Panc1 (cell line): ENCODE measurements at regions not wholly inside any gene's neighbourhood (a gene's known extent, or its start where the extent isn't known, plus 50 kb on each side); places are given as distances from the start of the nearest gene placed in this dataset.

ENCODE experiments used
- ATAC-seq: fragments of 200-7000 bp; cut with Tn5 transposase; 2 replicates; pipeline ENCODE4 v1.9.1; 2020; ENCODE audit warnings: mild to moderate bottlenecking, moderate library complexity
- BruUV-seq: library from RNA; stranded (reverse); fragments of 400-500 nt; replicated peaks from 2 replicates; lab custom pipeline; 2021; lab: Mats Ljungman, UMichigan
- CTCF ChIA-PET: fragments of 300-600 bp; sonication (Branson Sonifier 250); formaldehyde crosslinking; loops from one replicate; lab custom pipeline; 2022; ENCODE audit warnings: antibody characterized with exemption; lab: Charles Lee
- POLR2A ChIA-PET: fragments of 300-600 bp; sonication (Branson Sonifier 250); formaldehyde crosslinking; loops from one replicate; lab custom pipeline; 2022; ENCODE audit warnings: antibody characterized with exemption; lab: Charles Lee
- DNase-seq: peaks from one replicate; pipeline ENCODE4 v3.0.0-alpha.2; 2010; ENCODE audit warnings: low read depth, low spot score
- H3K27ac ChIP-seq: 2 replicates; pipeline ENCODE4 v1.5.1; 2011; ENCODE audit warnings: mild to moderate bottlenecking, low read length, inconsistent platforms
- H3K27me3 ChIP-seq: fragments of 200-500 bp; sonication (Bioruptor generic); 2 replicates; pipeline ENCODE4 v1.6.0; 2014; ENCODE audit warnings: low read length, inconsistent platforms; ENCODE audit not compliant: control insufficient read depth, insufficient read depth
- H3K36me3 ChIP-seq: fragments of 200-500 bp; sonication (Bioruptor generic); 2 replicates; pipeline ENCODE4 v1.5.1; 2014; ENCODE audit warnings: inconsistent platforms, mild to moderate bottlenecking, low read length, moderate library complexity; ENCODE audit not compliant: control insufficient read depth, insufficient read depth
- H3K4me1 ChIP-seq: 2 replicates; pipeline ENCODE4 v1.5.1; 2011; ENCODE audit warnings: inconsistent platforms, mild to moderate bottlenecking, low read length, moderate library complexity; ENCODE audit not compliant: control insufficient read depth, insufficient read depth
- H3K4me3 ChIP-seq, 2 experiments: 2 replicates each; pipeline ENCODE4 v1.5.1; 2011 to 2012; ENCODE audit warnings: low read depth in 2 of 2, low read length in 2 of 2, mild to moderate bottlenecking in 2 of 2, inconsistent platforms in 1 of 2, moderate library complexity in 1 of 2
- H3K9me3 ChIP-seq: fragments of 200-500 bp; sonication (Bioruptor generic); 2 replicates; pipeline ENCODE4 v1.5.1; 2014; ENCODE audit warnings: low read depth, mild to moderate bottlenecking, inconsistent platforms, low read length, moderate library complexity; ENCODE audit not compliant: control insufficient read depth, insufficient read depth
- POLR2AphosphoS5 ChIP-seq: IDR thresholded peaks from 2 replicates; pipeline ENCODE4 v1.6.1; 2012; ENCODE audit warnings: mild to moderate bottlenecking, low read depth, low read length, moderate library complexity
- REST ChIP-seq, 2 experiments: IDR thresholded peaks; 2 replicates each; pipeline ENCODE4 v1.6.1; 2011 to 2012; ENCODE audit warnings: low read depth in 2 of 2, control low read depth in 1 of 2, low read length in 1 of 2, mild to moderate bottlenecking in 1 of 2, moderate library complexity in 1 of 2; ENCODE audit not compliant: insufficient read depth in 1 of 2
- SIN3A ChIP-seq: IDR thresholded peaks from 2 replicates; pipeline ENCODE4 v1.6.1; 2012; ENCODE audit warnings: low read depth, mild to moderate bottlenecking, low read length, moderate library complexity, borderline replicate concordance; ENCODE audit not compliant: insufficient read depth
- TCF7L2 ChIP-seq: IDR thresholded peaks from 2 replicates; pipeline ENCODE4 v1.6.1; 2011; ENCODE audit warnings: mild to moderate bottlenecking, low read depth, low read length, inconsistent platforms
- in situ Hi-C: cut with HindIII; loops from 2 replicates; pipeline ENCODE4 v1.10.0; 2016; ENCODE audit warnings: low sequenced_read_pairs, low pct_unique_long_range_greater_than_20kb
- intact Hi-C: fragments of 100-400 bp; cut with micrococcal nuclease; formaldehyde crosslinking; loops from one replicate; pipeline ENCODE4 v1.10.0; 2022; ENCODE audit not compliant: unreplicated experiment
- TF ChIP-seq, protein P1 (sequence below): fragments of 450-650 bp; IDR thresholded peaks from 2 replicates; pipeline ENCODE4 v1.5.1; 2017; ENCODE audit warnings: mild to moderate bottlenecking

- CTCF ChIA-PET = no interaction called here
- Histone ChIP-seq H3K36me3 (no peaks in the 10 kb centered on the region), H3K4me1 (0 out of 2 replicates have a peak, but pooled peaks cover 5% of the 10 kb centered on the region), H3K4me3 (no peak overlapping the region), H3K9me3 (no peaks in the 10 kb centered on the region), H3K27me3 (no peaks in the 10 kb centered on the region), H3K27ac (no peak overlapping the region)
- intact Hi-C loops = no loop called here
- TF ChIP-seq REST (IDR thresholded peaks at IDR 0.05; ENCODE audit: insufficient read depth in 1 of 2, low read depth in 2 of 2, low read length in 1 of 2) = no peak
- TF ChIP-seq, protein P1, sequence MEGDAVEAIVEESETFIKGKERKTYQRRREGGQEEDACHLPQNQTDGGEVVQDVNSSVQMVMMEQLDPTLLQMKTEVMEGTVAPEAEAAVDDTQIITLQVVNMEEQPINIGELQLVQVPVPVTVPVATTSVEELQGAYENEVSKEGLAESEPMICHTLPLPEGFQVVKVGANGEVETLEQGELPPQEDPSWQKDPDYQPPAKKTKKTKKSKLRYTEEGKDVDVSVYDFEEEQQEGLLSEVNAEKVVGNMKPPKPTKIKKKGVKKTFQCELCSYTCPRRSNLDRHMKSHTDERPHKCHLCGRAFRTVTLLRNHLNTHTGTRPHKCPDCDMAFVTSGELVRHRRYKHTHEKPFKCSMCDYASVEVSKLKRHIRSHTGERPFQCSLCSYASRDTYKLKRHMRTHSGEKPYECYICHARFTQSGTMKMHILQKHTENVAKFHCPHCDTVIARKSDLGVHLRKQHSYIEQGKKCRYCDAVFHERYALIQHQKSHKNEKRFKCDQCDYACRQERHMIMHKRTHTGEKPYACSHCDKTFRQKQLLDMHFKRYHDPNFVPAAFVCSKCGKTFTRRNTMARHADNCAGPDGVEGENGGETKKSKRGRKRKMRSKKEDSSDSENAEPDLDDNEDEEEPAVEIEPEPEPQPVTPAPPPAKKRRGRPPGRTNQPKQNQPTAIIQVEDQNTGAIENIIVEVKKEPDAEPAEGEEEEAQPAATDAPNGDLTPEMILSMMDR = no peak
- no peak for TF ChIP-seq TCF7L2
- no peak for TF ChIP-seq SIN3A
- TF ChIP-seq POLR2AphosphoS5 = no peak
- DNase-seq (no peak), ATAC-seq (no peak)
- no TSS peak for BruUV-seq
- POLR2A ChIA-PET = no interaction called here
- in situ Hi-C loops = no loop called here
Observed at GRCh38 chr6:138580801-138581200, 81.5 kb upstream of the NHSL1 start.

GRCh38 chr6:138582573-138582972 lies 83.3 kb upstream of the NHSL1 start:
- Histone ChIP-seq H3K36me3 (no peaks in the 10 kb centered on the region), H3K9me3 (no peaks in the 10 kb centered on the region), H3K4me1 (peaks cover 1% of the 10 kb centered on the region; the same call in 1 of the 2 replicates), H3K4me3 (no peak overlapping the region), H3K27me3 (no peaks in the 10 kb centered on the region), H3K27ac (no peak overlapping the region)
- intact Hi-C loops (no loop called here), in situ Hi-C loops (no loop called here)
- no TSS peak for BruUV-seq
- ATAC-seq (no peak), DNase-seq (no peak)
- TF ChIP-seq TCF7L2 (no peak), SIN3A (no peak), POLR2AphosphoS5 (no peak), REST (IDR thresholded peaks at IDR 0.05; ENCODE audit: insufficient read depth in 1 of 2, low read depth in 2 of 2, low read length in 1 of 2) (no peak)
- TF ChIP-seq, protein P1 = no peak
- POLR2A ChIA-PET = no interaction called here
- CTCF ChIA-PET = no interaction called here
